GM21367 (cell line): ENCODE measurements at regions not wholly inside any gene's neighbourhood (a gene's known extent, or its start where the extent isn't known, plus 50 kb on each side); places are given as distances from the start of the nearest gene placed in this dataset.
"Not testable (repeated sequence)": the region's sequence is repeated elsewhere in the genome, so short reads cannot be mapped to it uniquely, and the experiment has no call there.

ENCODE experiments used
- ATAC-seq: cut with Tn5 transposase; IDR thresholded peaks from one replicate; pipeline ENCODE4 v1.9.1; 2021; ENCODE audit not compliant: unreplicated experiment

DNA sequence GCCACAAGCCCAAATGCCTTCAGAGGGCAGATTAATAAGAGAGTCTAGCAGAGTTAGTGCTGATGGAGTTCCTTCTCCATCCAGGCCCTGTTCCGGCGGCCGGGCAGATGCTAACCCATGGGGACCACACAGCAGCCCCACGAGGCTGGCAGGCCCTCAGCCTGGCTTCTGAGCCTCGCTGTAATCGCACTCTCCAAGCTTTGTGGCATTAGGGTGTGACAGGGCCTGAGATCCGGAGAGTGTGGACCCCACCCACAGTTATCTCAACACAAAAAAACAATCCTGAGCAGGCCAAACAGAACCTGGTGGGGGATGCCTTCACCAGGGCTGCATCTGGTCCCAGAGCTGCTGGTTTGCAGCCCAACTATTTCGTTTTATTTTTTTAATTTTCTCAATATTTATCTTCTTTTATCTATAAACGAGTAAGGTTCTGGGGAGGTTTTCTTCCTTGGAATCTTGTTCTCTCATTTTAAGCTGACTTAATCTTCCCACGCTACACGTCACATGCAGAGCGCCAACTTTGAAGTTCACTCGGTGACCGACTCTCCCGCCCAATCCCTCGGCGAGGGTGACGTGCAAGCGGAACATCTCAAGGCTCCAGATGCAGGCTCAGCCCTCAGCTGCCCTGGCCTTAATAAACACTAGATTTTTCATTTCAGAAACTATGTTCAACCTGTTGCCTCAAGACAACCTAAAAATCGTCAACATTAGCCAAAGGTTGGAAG is 372.4 kb downstream of the BCL2L11 start:
- ATAC-seq = not testable (repeated sequence)

DNA sequence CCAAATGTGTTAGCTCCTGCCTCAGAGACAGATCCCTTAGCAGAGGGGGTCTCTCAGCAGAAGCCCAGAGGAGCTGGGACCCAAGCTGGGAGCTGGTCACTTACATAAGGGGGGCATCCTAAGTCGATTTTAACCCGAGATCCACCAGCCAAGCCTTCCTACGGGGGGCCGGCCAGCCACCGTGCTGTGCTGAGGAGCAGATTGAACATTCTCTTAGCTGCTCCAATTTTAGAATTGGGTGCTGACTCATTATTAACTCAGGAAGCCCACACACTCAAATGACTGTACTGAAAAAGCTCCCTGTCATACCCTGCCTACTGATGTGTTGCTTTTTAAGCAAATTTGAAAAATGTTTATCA is 373.0 kb downstream of the BCL2L11 start:
- ATAC-seq = peak; percentile 64

DNA sequence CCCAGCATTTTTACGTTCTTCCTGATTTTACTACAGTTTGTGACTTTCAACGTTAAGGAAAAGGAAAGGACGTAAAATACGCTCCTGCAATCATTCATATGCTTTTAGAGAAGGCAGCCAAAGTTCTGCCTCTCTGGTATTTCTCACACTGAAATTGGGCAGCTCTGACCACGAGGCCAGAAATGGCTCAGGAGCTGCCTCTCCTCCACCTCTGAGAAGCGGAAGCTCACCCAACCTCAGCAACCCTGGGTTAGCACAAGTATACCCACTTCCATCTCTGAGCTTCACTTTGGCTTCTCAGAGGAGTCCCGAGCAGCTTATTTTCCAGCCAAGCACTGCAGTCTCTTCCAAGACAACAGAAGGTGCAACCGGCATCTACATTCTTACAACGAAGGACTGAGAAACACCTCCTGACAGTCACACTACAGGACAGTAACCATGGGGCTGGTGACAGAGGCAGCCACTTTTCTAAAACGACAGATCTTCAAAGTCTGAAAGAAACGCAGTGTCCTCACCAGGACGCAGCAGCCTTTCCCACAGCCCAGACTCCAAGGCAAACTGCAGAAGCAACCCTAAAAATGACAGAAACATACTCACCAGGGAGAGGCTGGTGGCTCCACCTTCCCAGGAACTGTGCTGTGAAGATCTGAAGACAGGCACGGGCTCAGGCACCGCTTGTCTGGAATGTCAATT is 373.7 kb downstream of the BCL2L11 start:
- ATAC-seq = peak; percentile 40

DNA sequence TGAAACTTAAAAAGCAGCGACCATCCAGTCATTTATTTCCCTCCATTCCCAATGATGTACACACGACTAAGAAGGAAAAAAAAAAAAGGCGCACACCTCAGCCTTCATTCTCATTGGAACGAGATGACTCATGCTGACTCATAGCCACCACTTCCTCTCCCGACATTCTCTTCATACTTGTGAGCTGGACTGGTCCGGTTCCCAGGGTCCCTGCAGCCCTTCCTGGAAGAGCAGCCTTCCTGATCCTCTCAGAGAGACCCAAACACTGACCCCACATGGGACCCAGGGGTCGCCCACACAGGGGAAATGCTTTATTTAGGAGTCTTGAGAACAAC is 374.2 kb downstream of the BCL2L11 start:
- peak; percentile 59 for ATAC-seq

DNA sequence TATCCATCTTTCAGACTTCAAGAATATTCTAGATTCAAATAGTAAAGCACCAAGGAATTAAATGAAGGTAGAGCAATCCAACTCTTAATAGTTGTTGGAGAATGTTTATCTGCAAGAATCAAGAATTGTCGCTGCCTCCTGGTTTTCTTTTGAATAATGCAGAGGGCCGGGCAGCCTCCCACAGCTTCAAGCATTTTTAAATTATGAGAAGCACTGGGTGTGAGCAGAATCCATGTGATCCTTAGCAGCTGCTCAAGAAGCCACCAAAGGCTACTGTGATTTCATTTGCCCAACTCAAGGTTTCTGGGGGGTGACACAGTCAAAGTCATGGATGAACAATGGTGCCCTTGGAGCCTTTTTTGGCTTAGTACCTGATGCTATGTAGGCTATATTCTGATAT is 374.9 kb downstream of the BCL2L11 start:
- ATAC-seq = not testable (repeated sequence)

DNA sequence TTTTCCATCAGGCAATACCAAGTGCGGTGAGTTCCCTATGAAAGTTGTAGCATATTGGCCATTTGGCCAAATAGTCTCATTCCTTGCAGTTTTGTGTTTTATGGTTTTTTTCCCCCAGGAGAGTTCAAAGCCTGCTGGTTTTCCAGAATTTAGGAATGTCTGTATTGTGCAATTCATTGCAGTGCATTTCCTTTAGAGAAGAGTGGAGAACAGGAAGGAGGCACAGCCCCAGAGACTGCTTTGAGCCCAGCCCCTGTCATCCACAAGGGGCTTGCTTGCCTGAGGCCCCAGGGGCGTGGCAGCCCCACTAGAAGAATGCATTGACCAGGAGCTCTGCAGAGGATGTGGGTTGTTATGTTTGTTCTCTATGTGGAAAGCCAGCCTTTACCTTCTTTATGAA is 375.5 kb downstream of the BCL2L11 start:
- not testable (repeated sequence) for ATAC-seq

DNA sequence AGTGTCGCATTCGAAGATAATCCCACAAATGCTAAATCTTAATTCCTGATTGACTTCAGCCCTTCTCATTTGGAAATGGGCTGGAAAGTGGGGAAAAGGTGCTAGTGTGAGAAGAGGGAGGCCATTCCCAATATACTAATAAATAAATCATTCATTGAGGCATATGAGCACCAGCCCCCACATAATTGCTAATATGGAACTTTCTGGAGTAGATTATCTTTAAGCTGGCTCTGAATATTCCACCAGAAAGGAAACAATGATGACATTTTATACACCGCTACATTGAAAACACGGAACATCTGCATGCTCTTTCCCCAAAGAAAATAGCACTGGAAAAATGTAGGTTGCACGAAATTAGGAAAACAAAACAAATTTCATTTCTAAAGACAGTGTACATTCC is 376.1 kb downstream of the BCL2L11 start:
- ATAC-seq = not testable (repeated sequence)

DNA sequence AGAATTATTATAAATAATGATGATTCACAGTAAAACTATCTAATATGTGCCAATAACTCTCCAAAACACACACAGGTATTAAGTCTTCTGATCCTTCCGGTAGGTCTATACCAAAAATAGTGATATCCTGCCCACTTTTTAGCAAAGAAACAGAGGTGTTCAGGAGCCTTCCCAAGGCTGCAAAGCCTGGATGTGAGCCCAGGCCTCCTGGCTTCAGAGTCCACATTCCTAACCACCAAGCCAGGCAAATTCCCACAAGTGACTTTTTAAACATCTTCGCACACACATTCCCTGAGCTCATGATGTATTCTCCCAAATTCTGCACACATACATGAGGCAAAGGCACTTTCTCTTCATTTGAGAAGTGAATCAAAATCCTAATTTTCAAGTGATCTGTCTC is 376.6 kb downstream of the BCL2L11 start:
- ATAC-seq = not testable (repeated sequence)

DNA sequence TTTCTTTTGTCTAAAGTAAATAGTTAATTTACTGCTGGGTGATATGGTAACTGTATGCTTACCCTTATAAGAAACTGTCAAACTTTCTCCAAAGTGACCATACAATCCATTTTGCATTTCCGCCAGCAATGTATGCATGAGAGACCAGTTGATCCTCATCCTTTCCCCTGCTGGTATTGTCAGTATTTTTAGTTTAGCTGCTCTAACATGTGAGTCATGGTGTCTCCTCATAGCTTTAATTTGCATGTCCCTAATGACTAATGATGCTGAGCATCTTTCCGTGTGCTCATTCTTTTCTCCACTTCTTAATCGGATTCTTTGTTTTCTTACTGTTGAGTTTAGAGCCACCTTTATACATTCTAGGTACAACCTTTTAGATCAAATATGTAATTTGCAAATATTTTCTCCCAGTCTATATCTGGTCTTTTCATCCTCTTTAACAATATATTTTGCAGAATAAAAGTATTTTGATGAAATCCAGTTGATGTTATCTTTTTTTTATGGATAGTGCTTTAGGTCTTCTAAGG is 379.9 kb downstream of the BCL2L11 start:
- ATAC-seq = not testable (repeated sequence)

DNA sequence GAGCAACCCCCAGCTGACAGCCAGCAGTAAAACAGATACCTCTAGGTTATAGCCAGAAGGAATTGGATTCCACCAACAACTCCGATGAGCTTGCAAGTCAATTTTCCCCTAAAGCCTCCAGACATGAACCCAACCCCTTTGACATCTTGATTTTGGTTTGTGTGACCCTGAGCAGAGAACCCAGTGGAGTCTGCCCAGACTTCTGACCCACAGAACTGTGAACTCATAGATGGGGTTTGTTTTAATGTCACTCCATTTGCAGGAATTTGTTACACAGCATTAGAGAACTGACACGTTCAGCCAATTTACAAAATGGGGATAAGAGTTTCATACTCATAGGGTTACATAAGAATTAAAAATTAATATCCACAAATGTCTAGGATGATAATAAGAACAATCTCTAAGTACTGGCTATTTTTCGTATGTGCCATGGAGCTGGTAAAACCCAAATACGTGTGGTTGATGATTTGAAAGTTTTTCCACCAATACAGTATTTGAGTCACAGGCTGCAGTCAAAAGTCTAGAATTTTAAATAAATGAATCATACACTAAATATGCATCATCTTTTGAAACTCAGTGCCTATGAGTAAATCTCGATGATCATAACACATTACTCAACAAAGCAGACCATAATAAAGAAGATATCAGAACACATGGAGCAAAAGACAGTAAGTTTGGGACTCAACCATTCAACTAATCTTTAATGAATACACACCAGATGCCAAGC is 380.0 kb downstream of the ANAPC1 start:
- ATAC-seq = not testable (repeated sequence)

DNA sequence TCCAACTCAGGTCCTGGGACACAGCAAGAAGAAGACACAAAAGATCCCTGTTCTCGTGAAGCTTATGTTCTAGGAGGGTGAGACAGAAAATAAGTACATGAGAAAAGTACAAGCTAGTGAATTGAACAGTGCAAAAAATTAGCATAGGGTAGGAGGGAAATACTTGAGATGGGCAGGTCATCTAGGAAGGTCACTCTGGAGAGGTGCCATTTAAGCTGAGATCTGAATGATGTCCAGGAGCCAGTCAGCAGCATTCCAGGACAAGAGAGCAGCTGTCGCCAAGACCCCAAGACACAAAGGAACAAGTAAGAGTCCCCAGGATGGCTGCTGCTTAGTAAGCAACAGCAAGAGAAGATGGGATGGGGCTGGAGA is 379.4 kb downstream of the ANAPC1 start:
- not testable (repeated sequence) for ATAC-seq

DNA sequence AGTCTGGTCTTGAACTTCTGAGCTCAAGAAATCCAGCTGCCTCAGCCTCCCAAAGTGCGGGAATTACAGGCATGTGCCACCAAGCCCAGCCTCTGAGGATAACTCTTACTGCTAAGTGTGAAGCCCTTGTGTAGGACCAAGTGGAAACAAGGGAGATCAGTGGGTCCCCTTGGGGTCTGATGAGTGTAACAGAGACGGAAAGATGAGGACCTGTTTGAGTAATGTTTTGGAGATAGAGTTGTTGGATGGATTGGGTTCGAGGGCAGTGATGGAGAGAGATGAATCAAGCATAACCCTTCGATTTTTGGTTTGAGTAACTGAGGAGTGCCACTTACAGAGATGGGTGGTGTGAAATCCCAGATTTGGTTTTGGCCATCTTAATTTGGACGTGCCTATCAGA is 378.7 kb downstream of the ANAPC1 start:
- ATAC-seq = not testable (repeated sequence)

DNA sequence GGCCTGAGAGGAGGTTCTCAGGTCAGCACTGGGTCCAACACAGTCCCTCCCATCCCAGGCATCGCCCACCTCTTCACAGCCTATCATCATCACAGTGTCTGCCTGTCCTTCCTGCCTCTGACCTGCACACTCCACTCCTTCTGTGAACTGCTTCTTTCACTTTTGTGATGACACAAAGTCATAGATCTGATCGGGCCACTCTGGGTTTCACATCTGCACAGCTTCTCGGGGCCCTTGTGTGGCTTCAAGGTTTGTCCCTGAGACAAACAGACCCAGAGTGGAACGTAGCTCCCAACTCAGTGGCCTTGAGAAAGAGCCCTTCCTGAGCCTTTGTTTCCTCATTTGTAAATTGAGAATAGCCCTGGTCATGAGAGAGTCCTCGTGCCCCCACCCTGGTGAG is 377.1 kb downstream of the ANAPC1 start:
- ATAC-seq = peak; percentile 88

DNA sequence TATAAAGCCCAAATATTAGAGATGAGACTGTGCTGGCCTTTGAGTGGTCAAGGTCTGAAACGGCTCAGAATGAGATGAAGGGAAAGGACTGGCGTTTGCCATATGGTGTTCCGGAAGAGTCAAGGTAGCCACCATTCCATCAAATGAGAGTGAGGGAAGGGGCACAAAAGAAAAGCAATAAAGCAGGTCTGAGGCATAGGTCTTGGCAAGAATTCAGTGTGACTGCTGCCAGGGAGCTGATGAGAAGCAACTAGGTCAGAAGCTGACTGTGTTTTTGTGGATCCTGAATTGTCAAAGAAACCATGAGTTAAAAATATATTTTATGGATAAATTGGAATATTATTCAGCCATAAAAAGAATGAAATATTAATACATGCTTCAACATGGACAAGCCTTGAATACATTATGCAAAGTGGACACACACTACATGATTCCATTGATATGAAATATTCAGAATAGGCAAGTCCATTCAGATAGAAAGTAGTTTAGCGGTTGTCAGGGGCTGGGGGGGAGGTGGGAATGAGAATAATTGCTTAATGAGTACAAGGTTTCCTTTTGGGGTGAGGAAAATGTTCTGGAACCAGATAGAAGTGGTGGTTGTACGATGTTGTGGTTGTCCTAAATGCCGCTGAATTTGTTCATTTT is 374.6 kb downstream of the ANAPC1 start:
- not testable (repeated sequence) for ATAC-seq

DNA sequence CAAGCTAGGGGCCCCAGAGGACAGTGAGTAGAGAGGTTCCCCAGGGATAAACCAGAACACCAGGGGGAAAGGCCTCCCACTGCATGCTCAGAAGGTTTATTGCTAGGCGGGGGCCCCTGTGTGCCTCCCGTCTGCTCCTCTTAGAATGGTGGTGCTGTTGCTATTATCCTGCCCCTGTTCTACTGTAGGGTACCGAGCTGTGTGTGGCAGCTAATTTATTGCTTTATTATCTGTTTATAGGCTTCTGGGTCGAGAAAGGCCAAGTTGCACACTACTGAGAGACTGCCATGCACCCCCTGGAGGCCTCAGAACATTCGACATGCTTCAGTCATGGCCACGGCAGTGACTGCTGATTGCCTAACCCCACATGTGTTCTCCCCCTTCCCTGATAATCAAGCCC is 373.6 kb downstream of the ANAPC1 start:
- not testable (repeated sequence) for ATAC-seq

DNA sequence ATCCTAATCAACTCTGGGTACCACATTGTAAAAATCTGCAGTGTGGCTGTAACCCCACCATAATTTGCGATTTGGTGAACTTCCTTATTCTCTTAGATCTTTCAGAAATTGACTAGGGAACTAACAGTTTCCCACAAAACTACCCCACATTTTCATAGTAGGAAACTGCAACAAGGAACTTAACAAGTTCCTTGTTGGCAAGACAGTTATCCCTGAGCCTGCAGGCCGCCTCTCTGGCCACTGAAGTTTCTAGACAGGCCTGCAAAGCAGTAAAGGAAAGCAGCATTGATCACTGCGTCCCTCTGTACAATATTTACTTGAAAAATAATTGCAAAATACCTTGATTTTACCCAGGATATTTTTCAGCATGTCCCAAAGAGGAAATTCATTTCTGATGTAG is 372.9 kb downstream of the ANAPC1 start:
- ATAC-seq = not testable (repeated sequence)

DNA sequence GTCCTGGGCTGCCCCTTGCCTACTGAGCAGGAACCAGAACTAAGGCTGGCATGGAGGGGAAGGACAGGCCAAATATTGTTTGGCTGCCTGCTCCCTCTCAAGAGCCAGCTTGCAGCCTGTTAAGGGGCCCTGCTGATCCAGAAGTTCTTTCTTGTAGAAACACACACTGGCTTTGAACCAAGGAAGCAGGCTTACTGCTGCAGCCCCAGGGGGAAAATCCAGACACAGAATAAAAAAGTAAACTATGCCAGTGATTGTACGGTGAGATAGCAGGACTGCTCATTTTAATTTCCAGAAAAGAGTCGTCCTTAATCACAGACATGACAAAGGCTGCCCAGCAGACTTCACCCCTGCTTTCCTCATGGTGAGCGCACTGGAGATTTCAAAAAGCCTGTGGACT is 371.6 kb downstream of the ANAPC1 start:
- not testable (repeated sequence) for ATAC-seq

DNA sequence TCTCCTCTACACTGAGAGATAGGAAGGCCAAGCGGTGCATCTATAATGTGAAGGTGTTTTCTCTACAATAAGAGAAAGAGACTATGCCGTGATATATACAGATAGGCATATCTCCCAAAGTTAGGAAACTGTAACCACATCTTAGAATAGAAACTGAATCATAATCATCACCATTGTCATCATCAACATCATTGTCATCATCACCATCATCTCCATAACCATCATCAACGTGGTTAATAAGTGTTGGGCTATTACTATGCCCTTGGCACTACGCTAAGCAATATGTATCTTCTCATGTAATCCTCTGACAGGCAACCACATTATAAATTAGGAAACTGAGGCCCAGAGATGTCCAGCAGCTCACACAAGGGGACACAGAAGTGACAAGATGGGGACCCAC is 369.9 kb downstream of the ANAPC1 start:
- ATAC-seq = not testable (repeated sequence)

DNA sequence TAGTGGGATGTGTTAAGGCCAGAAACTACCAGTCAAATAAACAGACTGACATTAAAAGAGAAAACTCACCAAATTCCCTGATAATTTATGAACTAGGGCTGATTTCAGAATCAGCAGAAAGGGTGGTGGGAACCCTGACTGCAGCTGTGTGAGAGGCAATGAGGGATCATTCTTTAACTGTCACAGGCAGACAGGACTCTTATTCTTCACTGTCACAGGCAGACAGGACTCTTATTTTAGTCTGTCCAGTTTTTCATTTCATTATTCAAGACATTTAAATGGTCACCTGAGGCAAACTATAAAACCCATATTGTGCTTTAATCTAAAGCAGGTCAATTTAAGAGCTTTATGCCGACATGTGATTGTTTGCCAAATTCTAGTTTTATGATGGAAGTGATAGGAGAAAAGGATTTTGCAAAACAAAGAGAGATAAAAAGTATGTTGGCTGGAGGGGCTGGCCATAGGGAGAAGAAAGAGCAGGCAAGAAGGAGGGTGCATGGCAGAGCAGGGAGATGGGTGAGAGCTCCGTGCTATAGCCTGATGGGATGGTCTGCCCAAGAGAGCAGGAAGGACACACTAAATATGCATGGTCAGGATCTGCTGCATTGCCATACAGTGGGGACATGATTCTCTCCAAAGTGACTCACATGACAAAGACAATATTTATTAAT is 366.8 kb downstream of the ANAPC1 start:
- ATAC-seq = not testable (repeated sequence)

DNA sequence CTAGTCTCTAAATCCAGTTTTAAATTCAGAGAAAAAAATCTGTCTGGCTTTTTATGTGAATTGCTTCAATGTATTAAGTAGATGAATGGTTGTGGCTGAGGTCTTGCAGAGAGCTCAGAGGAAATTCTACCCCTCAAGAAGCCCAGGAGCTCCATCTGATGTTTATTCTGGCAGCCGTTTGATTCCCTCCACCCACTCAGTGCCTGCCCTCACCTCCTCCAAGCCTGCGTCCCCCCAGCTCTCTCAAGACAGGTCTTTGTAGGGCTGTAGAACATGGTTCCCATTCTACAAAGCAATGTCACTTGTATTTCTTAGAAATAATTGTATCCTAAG is 366.3 kb downstream of the ANAPC1 start:
- not testable (repeated sequence) for ATAC-seq

DNA sequence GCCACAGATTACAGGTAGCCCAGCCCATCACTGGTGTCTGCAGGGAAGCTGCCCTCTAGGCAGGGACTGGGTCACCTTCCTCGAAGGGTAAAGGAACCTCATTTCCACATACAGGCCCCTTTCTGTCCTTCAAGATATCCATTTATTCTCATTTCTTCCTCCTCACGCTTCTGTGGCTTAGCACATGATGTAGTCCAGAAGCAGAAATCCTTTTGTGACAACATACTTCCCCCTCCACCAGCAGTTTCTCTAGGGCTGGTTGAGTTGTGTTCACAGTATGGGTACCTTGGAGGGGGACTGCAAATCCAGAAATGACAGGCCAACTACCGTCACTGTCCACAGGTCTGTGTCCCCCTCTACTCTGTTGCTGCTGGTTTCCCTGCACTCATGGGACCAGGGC is 364.9 kb downstream of the ANAPC1 start:
- no peak for ATAC-seq
